ENCODE measurements at regions not wholly inside any gene's neighbourhood (a gene's known extent, or its start where the extent isn't known, plus 50 kb on each side); places are given as distances from the start of the nearest gene placed in this dataset.

- no peak for DNase-seq (ENCODE audit: extremely low read depth, low read depth, low spot score)
Measured at GRCh38 chr19:30792561-30793505, 420.6 kb downstream of the ZNF536 start.

- DNase-seq (ENCODE audit: extremely low read depth, low read depth, low spot score), result no peak
Measured at GRCh38 chr19:30791088-30791487, 418.9 kb downstream of the ZNF536 start.

GRCh38 chr19:30790056-30790680, 418.0 kb downstream of the ZNF536 start:
- no peak for DNase-seq (ENCODE audit: extremely low read depth, low read depth, low spot score)

- DNase-seq (ENCODE audit: extremely low read depth, low read depth, low spot score), result no peak
Measured at GRCh38 chr19:30788105-30788765, 416.1 kb downstream of the ZNF536 start.

GRCh38 chr19:30785458-30786137, 413.4 kb downstream of the ZNF536 start:
- no peak for DNase-seq (ENCODE audit: extremely low read depth, low read depth, low spot score)

- DNase-seq (ENCODE audit: extremely low read depth, low read depth, low spot score), result peak; percentile 1
Measured at GRCh38 chr19:30784850-30785457, 412.8 kb downstream of the ZNF536 start.

- no peak for DNase-seq (ENCODE audit: extremely low read depth, low read depth, low spot score)
Measured at GRCh38 chr19:30783936-30784335, 411.8 kb downstream of the ZNF536 start.

GRCh38 chr19:30783212-30783611, 411.0 kb downstream of the ZNF536 start:
- no peak for DNase-seq (ENCODE audit: extremely low read depth, low read depth, low spot score)

- DNase-seq (ENCODE audit: extremely low read depth, low read depth, low spot score), result no peak
Measured at GRCh38 chr19:30781519-30781918, 409.3 kb downstream of the ZNF536 start.

GRCh38 chr19:30781047-30781446, 408.9 kb downstream of the ZNF536 start:
- no peak for DNase-seq (ENCODE audit: extremely low read depth, low read depth, low spot score)

- no peak for DNase-seq (ENCODE audit: extremely low read depth, low read depth, low spot score)
Measured at GRCh38 chr19:30780456-30780855, 408.3 kb downstream of the ZNF536 start.

GRCh38 chr19:30780032-30780431, 407.8 kb downstream of the ZNF536 start:
- no peak for DNase-seq (ENCODE audit: extremely low read depth, low read depth, low spot score)

GRCh38 chr19:30778961-30779715, 407.0 kb downstream of the ZNF536 start:
- DNase-seq (ENCODE audit: extremely low read depth, low read depth, low spot score), result no peak

GRCh38 chr19:30778061-30778460, 405.9 kb downstream of the ZNF536 start:
- DNase-seq (ENCODE audit: extremely low read depth, low read depth, low spot score), result no peak

- DNase-seq (ENCODE audit: extremely low read depth, low read depth, low spot score), result no peak
Measured at GRCh38 chr19:30775956-30776355, 403.8 kb downstream of the ZNF536 start.

GRCh38 chr19:30774252-30774766, 402.1 kb downstream of the ZNF536 start:
- no peak for DNase-seq (ENCODE audit: extremely low read depth, low read depth, low spot score)

GRCh38 chr19:30762651-30763050, 390.5 kb downstream of the ZNF536 start:
- DNase-seq (ENCODE audit: extremely low read depth, low read depth, low spot score), result no peak

- no peak for DNase-seq (ENCODE audit: extremely low read depth, low read depth, low spot score)
Measured at GRCh38 chr19:30760014-30760413, 387.8 kb downstream of the ZNF536 start.

GRCh38 chr19:30757837-30758617, 385.8 kb downstream of the ZNF536 start:
- no peak for DNase-seq (ENCODE audit: extremely low read depth, low read depth, low spot score)
